Ishikawa (cell line): ENCODE measurements at regions not wholly inside any gene's neighbourhood (a gene's known extent, or its start where the extent isn't known, plus 50 kb on each side); places are given as distances from the start of the nearest gene placed in this dataset.

ENCODE experiments used
- EP300 ChIP-seq: IDR thresholded peaks from 2 replicates; pipeline ENCODE4 v1.6.1; 2012; ENCODE audit warnings: borderline replicate concordance
- TAF1 ChIP-seq: IDR thresholded peaks from 2 replicates; pipeline ENCODE4 v1.6.1; 2012; ENCODE audit warnings: low read depth, mild to moderate bottlenecking

DNA sequence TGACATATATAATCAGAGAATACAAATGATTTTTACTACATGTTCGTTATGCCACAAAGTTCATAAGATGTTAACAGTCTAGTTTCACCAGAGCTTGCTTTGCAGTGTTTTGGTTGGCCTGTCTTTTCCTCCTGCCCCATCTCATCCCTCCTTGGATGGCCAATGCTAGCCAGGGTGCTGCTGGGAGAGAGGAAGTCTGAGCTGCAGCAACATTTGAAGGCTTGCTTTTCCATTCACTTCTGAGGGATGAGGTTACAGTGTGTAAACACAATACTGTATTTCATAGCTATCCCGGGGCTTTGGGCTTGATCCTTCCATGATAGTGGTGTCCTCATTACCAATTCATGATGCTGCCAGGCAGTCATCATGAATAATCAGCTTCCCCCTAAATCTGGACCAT lies 170.5 kb downstream of the RAB11FIP2 start:
- TF ChIP-seq TAF1 (no peak), EP300 (no peak)
